ENCODE measurements at regions not wholly inside any gene's neighbourhood (a gene's known extent, or its start where the extent isn't known, plus 50 kb on each side); places are given as distances from the start of the nearest gene placed in this dataset.

DNA sequence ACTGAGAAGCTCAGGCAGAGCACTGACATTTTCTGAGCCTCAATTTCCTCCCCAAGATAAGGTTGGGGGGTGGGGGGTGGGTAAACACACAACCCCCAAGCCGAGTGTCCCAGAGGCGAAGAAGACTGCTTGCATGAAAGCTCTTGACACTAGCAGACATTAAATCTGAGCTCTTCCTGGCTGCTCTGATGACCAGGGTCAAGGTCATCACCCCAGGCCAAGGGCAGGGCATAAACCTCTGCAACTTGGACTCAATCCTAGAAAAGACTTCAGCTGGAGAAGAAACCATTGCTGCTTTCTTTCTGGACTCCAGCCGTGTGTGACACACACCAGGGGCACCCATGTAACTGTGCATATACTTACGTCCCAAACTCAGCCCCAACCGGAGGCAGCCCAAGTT lies 109.0 kb downstream of the BANF2 start (continued):
- TF ChIP-seq ZNF343 (CRISPR knock-in tag; IDR thresholded peaks at IDR 0.05) (no peak), ZNF552 (CRISPR knock-in tag; IDR thresholded peaks at IDR 0.05; ENCODE audit: borderline replicate concordance) (no peak), ZNF83 (CRISPR knock-in tag; IDR thresholded peaks at IDR 0.05; ENCODE audit: borderline replicate concordance) (no peak), CAMTA2 (CRISPR knock-in tag; IDR thresholded peaks at IDR 0.05; ENCODE audit: borderline replicate concordance) (no peak), SIX1 (CRISPR knock-in tag; IDR thresholded peaks at IDR 0.05; ENCODE audit: borderline replicate concordance) (no peak), BHLHE40 (IDR thresholded peaks at IDR 0.05; ENCODE audit: low read length) (no peak)
- TF ChIP-seq, protein P1, sequence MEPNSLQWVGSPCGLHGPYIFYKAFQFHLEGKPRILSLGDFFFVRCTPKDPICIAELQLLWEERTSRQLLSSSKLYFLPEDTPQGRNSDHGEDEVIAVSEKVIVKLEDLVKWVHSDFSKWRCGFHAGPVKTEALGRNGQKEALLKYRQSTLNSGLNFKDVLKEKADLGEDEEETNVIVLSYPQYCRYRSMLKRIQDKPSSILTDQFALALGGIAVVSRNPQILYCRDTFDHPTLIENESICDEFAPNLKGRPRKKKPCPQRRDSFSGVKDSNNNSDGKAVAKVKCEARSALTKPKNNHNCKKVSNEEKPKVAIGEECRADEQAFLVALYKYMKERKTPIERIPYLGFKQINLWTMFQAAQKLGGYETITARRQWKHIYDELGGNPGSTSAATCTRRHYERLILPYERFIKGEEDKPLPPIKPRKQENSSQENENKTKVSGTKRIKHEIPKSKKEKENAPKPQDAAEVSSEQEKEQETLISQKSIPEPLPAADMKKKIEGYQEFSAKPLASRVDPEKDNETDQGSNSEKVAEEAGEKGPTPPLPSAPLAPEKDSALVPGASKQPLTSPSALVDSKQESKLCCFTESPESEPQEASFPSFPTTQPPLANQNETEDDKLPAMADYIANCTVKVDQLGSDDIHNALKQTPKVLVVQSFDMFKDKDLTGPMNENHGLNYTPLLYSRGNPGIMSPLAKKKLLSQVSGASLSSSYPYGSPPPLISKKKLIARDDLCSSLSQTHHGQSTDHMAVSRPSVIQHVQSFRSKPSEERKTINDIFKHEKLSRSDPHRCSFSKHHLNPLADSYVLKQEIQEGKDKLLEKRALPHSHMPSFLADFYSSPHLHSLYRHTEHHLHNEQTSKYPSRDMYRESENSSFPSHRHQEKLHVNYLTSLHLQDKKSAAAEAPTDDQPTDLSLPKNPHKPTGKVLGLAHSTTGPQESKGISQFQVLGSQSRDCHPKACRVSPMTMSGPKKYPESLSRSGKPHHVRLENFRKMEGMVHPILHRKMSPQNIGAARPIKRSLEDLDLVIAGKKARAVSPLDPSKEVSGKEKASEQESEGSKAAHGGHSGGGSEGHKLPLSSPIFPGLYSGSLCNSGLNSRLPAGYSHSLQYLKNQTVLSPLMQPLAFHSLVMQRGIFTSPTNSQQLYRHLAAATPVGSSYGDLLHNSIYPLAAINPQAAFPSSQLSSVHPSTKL (CRISPR knock-in tag; IDR thresholded peaks at IDR 0.05): no peak
- TF ChIP-seq, protein P2, sequence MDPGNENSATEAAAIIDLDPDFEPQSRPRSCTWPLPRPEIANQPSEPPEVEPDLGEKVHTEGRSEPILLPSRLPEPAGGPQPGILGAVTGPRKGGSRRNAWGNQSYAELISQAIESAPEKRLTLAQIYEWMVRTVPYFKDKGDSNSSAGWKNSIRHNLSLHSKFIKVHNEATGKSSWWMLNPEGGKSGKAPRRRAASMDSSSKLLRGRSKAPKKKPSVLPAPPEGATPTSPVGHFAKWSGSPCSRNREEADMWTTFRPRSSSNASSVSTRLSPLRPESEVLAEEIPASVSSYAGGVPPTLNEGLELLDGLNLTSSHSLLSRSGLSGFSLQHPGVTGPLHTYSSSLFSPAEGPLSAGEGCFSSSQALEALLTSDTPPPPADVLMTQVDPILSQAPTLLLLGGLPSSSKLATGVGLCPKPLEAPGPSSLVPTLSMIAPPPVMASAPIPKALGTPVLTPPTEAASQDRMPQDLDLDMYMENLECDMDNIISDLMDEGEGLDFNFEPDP (CRISPR knock-in tag; conservative IDR thresholded peaks at IDR 0.05): 0 out of 2 replicates have a peak, but pooled peaks have one; percentile 50
- TF ChIP-seq, protein P3, sequence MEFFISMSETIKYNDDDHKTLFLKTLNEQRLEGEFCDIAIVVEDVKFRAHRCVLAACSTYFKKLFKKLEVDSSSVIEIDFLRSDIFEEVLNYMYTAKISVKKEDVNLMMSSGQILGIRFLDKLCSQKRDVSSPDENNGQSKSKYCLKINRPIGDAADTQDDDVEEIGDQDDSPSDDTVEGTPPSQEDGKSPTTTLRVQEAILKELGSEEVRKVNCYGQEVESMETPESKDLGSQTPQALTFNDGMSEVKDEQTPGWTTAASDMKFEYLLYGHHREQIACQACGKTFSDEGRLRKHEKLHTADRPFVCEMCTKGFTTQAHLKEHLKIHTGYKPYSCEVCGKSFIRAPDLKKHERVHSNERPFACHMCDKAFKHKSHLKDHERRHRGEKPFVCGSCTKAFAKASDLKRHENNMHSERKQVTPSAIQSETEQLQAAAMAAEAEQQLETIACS (CRISPR knock-in tag; IDR thresholded peaks at IDR 0.05): no peak

Data from HepG2 (cell line).